GM10266 (cell line): ENCODE measurements at regions not wholly inside any gene's neighbourhood (a gene's known extent, or its start where the extent isn't known, plus 50 kb on each side); places are given as distances from the start of the nearest gene placed in this dataset.

ENCODE experiments used
- DNase-seq: peaks from one replicate; pipeline ENCODE4 v3.0.0; 2012; ENCODE audit errors: extremely low spot score
- CTCF ChIP-seq: IDR thresholded peaks from 2 replicates; pipeline ENCODE4 v1.5.1; 2012; ENCODE audit warnings: mild to moderate bottlenecking, low read depth; ENCODE audit not compliant: control insufficient read depth, insufficient read depth; ENCODE audit errors: missing control alignments

GRCh38 chr2:147398301-147398700 lies 446.5 kb upstream of the ACVR2A start:
- TF ChIP-seq CTCF = no peak
- no peak for DNase-seq

- no peak for TF ChIP-seq CTCF
- no peak for DNase-seq
Observed at GRCh38 chr2:147396890-147397289, 447.9 kb upstream of the ACVR2A start.

GRCh38 chr2:147394179-147394790 lies 450.5 kb upstream of the ACVR2A start:
- no peak for TF ChIP-seq CTCF
- no peak for DNase-seq

GRCh38 chr2:147392180-147392579 lies 452.6 kb upstream of the ACVR2A start:
- no peak for TF ChIP-seq CTCF
- DNase-seq = no peak

DNA sequence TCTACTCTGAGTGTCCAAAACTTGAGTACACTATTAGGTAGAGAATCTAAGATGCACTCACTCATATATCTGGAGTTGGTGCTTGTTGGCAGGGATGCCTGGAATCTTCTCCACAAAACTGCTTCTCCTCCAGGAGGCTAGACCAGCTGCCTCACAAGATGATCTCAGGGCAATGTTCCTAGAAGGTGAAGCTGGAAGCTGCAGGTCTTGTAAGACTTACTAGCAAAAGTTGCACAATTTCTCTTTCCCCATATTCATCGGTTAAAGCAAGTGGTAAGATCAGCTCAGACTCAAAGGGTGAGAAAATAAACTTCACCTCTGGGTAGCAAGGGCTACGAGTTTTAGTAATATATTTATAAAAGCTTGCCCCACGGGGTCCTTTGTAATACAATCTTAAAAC lies 454.4 kb upstream of the ACVR2A start:
- no peak for DNase-seq
- no peak for TF ChIP-seq CTCF

- DNase-seq = no peak
- TF ChIP-seq CTCF = no peak
Observed at GRCh38 chr2:147389218-147389617, 455.6 kb upstream of the ACVR2A start.

DNA sequence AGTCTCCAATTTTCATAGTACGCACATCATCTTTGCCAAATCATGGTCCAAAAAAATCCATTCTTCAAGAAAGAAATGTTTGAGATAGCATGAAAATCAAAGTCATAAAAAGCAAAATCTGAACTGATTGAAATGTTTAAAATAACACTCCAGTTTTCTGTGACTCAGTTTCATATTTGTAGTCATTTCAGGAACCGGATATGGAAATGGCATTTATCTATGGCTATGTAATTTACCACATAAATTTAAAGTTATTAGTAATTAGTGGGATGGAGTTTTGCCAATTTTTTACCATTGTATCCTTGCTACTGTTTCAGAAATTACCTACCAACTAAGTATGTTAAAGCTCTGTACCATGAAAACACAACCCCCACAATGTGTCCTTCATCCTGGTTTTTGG lies 456.6 kb upstream of the ACVR2A start:
- no peak for TF ChIP-seq CTCF
- no peak for DNase-seq
